ENCODE measurements at regions not wholly inside any gene's neighbourhood (a gene's known extent, or its start where the extent isn't known, plus 50 kb on each side); places are given as distances from the start of the nearest gene placed in this dataset.

DNA sequence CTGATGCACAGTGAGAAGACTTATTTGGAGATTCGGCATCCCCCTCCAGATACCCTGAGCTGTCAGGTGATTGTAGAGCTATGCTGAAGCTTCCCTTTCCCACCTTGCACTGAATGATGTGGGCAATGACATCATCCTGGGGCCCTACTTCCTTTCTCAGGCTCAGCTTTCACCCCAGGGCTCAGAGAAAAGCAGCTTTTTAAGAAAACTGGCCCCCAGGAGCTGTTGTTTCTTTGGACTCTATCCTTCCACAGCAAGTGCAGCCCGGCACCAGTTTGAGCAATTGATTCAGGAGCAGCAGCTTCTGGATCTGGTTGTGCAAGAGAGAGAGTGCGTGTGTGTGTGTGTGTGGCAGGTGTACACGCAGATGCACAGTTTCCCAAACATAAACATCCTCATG, 251.3 kb downstream of the ANAPC1 start:
- Histone ChIP-seq H3K79me2 (ENCODE audit: control insufficient read depth in 1 of 2, insufficient read depth in 2 of 2, low read length in 2 of 2) (no peaks in the 10 kb centered on the region), H2AFZ (ENCODE audit: low read length) (no peak overlapping the region), H2BK12ac (ENCODE audit: low read depth, low read length) (no peak overlapping the region; the same call in 1 of the 2 replicates), H3K9me3 (ENCODE audit: insufficient read depth in 2 of 2, low read depth in 1 of 2, low read length in 1 of 2) (peaks cover 3 to 11% of the 10 kb centered on the region in 2 experiments; a peak in 3 of 4 replicates), H4K8ac (ENCODE audit: extremely low read depth, insufficient read depth, low read length) (no peak overlapping the region; the same call in 1 of the 2 replicates), H3K9ac (replicated peaks in 1 of 4; ENCODE audit: extremely low read depth in 1 of 4, low read depth in 3 of 4, low read length in 3 of 4) (no peak overlapping the region; a peak in 1 of 7 replicates), H2BK5ac (ENCODE audit: low read depth, low read length) (no peak overlapping the region), H3K4me1 (replicated peaks in 1 of 4; ENCODE audit: control insufficient read depth in 3 of 4, insufficient read depth in 4 of 4, low read length in 3 of 4) (no peaks in the 10 kb centered on the region), H3K18ac (ENCODE audit: extremely low read depth, low read length) (no peak overlapping the region), H3K27me3 (replicated peaks in 1 of 4; ENCODE audit: control insufficient read depth in 3 of 4, extremely low read depth in 1 of 4, insufficient read depth in 3 of 4, low read length in 3 of 4) (no peaks in the 10 kb centered on the region), H3K56ac (replicated peaks; ENCODE audit: insufficient read length, low read depth, low read length) (no peak overlapping the region), H3K4me3 (ENCODE audit: extremely low read depth in 1 of 4, insufficient read depth in 2 of 4, low read depth in 3 of 4, low read length in 4 of 4) (no peak overlapping the region), H4K20me1 (replicated peaks in 1 of 2; ENCODE audit: control insufficient read depth in 1 of 2, insufficient read depth in 2 of 2, low read length in 2 of 2) (no peaks in the 10 kb centered on the region), H2AK5ac (ENCODE audit: low read depth, low read length) (no peak overlapping the region), H2BK15ac (ENCODE audit: low read length) (no peak overlapping the region), H3K23ac (ENCODE audit: insufficient read length) (no peak overlapping the region), H3K14ac (ENCODE audit: insufficient read length) (no peak overlapping the region), H2BK120ac (replicated peaks; ENCODE audit: low read depth, low read length) (no peak overlapping the region), H3K4me2 (ENCODE audit: insufficient read depth in 1 of 2, low read depth in 2 of 2, low read length in 2 of 2) (no peak overlapping the region), H3K23me2 (ENCODE audit: low read depth, low read length) (no peaks in the 10 kb centered on the region), H3K79me1 (ENCODE audit: low read depth, low read length) (no peaks in the 10 kb centered on the region), H4K91ac (replicated peaks; ENCODE audit: insufficient read length, low read length) (no peak overlapping the region), H3K36me3 (ENCODE audit: control insufficient read depth in 2 of 4, insufficient read depth in 4 of 4, low read length in 3 of 4) (no peaks in the 10 kb centered on the region), H2BK20ac (ENCODE audit: low read length) (no peak overlapping the region), H4K5ac (ENCODE audit: insufficient read length, low read depth, low read length) (no peak overlapping the region), H3K27ac (ENCODE audit: low read depth, low read length) (no peak overlapping the region), H3K4ac (replicated peaks; ENCODE audit: insufficient read length, low read depth, low read length) (no peak overlapping the region)
- DNase-seq (ENCODE audit: low read depth in 1 of 2, low spot score in 2 of 2): no peak
- WGBS, 2 experiments (ENCODE audit: extremely low coverage in 1 of 2, insufficient coverage in 1 of 2, insufficient read length in 1 of 2, insufficient replicate concordance in 2 of 2, low coverage in 1 of 2, low lambda C conversion rate in 2 of 2, missing lambda C conversion rate in 1 of 2): 71% methylated on average over 4 of the region's 4 CpGs; no CpG with 5 or more reads in 1 of the 2 experiments
- FAIRE-seq: no peak
- TF ChIP-seq POLR2A (IDR thresholded peaks at IDR 0.05; ENCODE audit: control extremely low read depth in 1 of 2, low read depth in 2 of 2, low read length in 2 of 2) (no peak), SRF (IDR thresholded peaks at IDR 0.05; ENCODE audit: low read depth, low read length) (no peak), KDM4A (IDR thresholded peaks at IDR 0.05; ENCODE audit: low read depth, low read length, severe bottlenecking) (no peak), SIRT6 (IDR thresholded peaks at IDR 0.05; ENCODE audit: low read length) (no peak), EP300 (IDR thresholded peaks at IDR 0.05; ENCODE audit: borderline replicate concordance in 1 of 2, low read depth in 2 of 2, low read length in 2 of 2) (no peak), SP4 (IDR thresholded peaks at IDR 0.05; ENCODE audit: low read length) (no peak), BCL11A (IDR thresholded peaks at IDR 0.05; ENCODE audit: low read depth in 2 of 2, low read length in 2 of 2) (no peak), JUN (IDR thresholded peaks at IDR 0.05; ENCODE audit: low read depth, low read length) (no peak), SUZ12 (IDR thresholded peaks at IDR 0.05; ENCODE audit: low read length) (no peak)
- TF ChIP-seq, protein P1, sequence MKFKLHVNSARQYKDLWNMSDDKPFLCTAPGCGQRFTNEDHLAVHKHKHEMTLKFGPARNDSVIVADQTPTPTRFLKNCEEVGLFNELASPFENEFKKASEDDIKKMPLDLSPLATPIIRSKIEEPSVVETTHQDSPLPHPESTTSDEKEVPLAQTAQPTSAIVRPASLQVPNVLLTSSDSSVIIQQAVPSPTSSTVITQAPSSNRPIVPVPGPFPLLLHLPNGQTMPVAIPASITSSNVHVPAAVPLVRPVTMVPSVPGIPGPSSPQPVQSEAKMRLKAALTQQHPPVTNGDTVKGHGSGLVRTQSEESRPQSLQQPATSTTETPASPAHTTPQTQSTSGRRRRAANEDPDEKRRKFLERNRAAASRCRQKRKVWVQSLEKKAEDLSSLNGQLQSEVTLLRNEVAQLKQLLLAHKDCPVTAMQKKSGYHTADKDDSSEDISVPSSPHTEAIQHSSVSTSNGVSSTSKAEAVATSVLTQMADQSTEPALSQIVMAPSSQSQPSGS (IDR thresholded peaks at IDR 0.05; ENCODE audit: low read length): no peak
- ChIA-PET POLR2A (ENCODE audit: partially characterized antibody) (no interaction called here), CTCF (ENCODE audit: partially characterized antibody) (interaction anchor here (1.5 kb wide), 1 partner anchor 13 kb away, joined by 3 read pairs; no protein-coding TSS in a partner anchor)

Data from H1 (cell line).